SK-N-MC (cell line): ENCODE measurements at regions not wholly inside any gene's neighbourhood (a gene's known extent, or its start where the extent isn't known, plus 50 kb on each side); places are given as distances from the start of the nearest gene placed in this dataset.

Experiments used
- EZH2 ChIP-seq: fragments of 200-600 bp; sonication (generic); IDR thresholded peaks from one replicate; pipeline ENCODE4 v1.6.1; 2017; ENCODE audit warnings: antibody characterized with exemption
- POLR2AphosphoS5 ChIP-seq: IDR thresholded peaks from 2 replicates; pipeline ENCODE4 v1.6.1; 2012; ENCODE audit warnings: mild to moderate bottlenecking, low read depth, low read length, borderline replicate concordance

DNA sequence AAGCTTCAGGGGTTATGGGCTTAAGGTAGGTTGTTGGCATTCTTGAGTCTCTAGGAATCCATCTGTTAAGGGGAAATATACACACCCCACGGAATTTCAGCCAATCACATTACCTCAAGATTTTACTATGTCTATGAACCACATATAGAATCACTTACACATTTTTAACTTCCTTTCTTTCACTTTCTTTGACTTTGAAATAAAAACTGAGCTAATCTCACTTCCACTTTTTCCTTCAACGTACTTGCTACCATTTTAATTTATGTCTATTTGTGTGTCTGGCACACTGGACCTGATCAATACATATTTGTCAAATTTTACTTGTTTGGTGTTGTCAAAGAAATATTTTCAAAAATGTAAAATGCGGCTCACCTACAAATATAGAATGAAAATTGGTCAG, 545.4 kb upstream of the JAG1 start:
- TF ChIP-seq EZH2 (no peak), POLR2AphosphoS5 (no peak)
